ENCODE measurements at regions not wholly inside any gene's neighbourhood (a gene's known extent, or its start where the extent isn't known, plus 50 kb on each side); places are given as distances from the start of the nearest gene placed in this dataset.

DNA sequence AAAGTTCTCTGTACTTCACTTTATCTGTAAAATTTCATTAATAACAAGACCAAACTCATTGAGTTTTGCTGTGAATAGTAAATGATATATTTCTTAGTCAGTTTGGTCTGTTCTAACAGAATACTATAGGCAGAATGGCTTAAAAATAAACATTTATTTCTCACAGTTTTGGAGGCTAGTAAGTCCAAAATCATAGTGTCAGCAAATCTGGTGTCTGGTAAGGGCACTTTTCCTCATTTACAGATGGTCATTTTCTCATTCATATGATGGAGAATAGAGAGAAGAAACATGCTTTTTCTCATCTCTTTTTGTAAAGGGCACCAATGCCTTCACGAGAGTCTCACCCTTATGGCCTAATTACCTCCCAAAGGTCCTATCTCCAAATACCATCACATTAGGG, 415.1 kb downstream of the FAM133A start:
- TF ChIP-seq TCF12 (IDR thresholded peaks at IDR 0.05; ENCODE audit: low read depth) (no peak), CREB1 (IDR thresholded peaks at IDR 0.05; ENCODE audit: low read depth) (no peak), EGR1 (IDR thresholded peaks at IDR 0.05) (no peak), TEAD4 (IDR thresholded peaks at IDR 0.05) (no peak), FOXM1 (IDR thresholded peaks at IDR 0.05; ENCODE audit: borderline replicate concordance, low read depth) (no peak)
- TF ChIP-seq, protein P1, sequence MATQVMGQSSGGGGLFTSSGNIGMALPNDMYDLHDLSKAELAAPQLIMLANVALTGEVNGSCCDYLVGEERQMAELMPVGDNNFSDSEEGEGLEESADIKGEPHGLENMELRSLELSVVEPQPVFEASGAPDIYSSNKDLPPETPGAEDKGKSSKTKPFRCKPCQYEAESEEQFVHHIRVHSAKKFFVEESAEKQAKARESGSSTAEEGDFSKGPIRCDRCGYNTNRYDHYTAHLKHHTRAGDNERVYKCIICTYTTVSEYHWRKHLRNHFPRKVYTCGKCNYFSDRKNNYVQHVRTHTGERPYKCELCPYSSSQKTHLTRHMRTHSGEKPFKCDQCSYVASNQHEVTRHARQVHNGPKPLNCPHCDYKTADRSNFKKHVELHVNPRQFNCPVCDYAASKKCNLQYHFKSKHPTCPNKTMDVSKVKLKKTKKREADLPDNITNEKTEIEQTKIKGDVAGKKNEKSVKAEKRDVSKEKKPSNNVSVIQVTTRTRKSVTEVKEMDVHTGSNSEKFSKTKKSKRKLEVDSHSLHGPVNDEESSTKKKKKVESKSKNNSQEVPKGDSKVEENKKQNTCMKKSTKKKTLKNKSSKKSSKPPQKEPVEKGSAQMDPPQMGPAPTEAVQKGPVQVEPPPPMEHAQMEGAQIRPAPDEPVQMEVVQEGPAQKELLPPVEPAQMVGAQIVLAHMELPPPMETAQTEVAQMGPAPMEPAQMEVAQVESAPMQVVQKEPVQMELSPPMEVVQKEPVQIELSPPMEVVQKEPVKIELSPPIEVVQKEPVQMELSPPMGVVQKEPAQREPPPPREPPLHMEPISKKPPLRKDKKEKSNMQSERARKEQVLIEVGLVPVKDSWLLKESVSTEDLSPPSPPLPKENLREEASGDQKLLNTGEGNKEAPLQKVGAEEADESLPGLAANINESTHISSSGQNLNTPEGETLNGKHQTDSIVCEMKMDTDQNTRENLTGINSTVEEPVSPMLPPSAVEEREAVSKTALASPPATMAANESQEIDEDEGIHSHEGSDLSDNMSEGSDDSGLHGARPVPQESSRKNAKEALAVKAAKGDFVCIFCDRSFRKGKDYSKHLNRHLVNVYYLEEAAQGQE (IDR thresholded peaks at IDR 0.05; ENCODE audit: low read depth): no peak

DNA sequence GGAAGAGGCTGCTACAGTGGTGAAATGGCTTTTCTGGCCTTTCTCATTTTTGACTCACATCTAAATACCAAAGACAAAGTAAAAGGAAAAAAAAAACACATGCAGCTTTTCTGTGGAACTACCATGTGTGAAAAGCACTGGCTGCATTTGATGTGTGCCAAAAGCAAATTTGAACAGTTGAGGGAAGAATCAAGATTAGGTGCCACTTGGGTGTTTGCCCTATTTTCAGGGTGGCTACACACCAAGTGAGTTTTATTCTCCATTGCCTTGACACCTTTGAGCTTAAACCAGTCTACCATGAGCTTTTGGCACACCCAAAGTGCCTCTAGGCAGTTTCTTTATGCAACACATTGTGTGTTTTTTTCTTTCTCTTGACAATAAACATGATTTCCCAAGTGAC, 423.9 kb downstream of the FAM133A start:
- no peak for TF ChIP-seq TAF1 (IDR thresholded peaks at IDR 0.05; ENCODE audit: low read depth)
- TF ChIP-seq CEBPB (IDR thresholded peaks at IDR 0.05): no peak
- TF ChIP-seq EGR1 (IDR thresholded peaks at IDR 0.05): no peak
- no peak for TF ChIP-seq CREB1 (IDR thresholded peaks at IDR 0.05; ENCODE audit: low read depth)
- no peak for TF ChIP-seq NFIC (IDR thresholded peaks at IDR 0.05)
- no peak for TF ChIP-seq FOXM1 (IDR thresholded peaks at IDR 0.05; ENCODE audit: borderline replicate concordance, low read depth)
- TF ChIP-seq TCF12 (IDR thresholded peaks at IDR 0.05; ENCODE audit: low read depth): no peak
- TF ChIP-seq, protein P2, sequence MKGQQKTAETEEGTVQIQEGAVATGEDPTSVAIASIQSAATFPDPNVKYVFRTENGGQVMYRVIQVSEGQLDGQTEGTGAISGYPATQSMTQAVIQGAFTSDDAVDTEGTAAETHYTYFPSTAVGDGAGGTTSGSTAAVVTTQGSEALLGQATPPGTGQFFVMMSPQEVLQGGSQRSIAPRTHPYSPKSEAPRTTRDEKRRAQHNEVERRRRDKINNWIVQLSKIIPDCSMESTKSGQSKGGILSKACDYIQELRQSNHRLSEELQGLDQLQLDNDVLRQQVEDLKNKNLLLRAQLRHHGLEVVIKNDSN (IDR thresholded peaks at IDR 0.05): no peak
- TF ChIP-seq TEAD4 (IDR thresholded peaks at IDR 0.05): no peak
- no peak for TF ChIP-seq RAD21 (IDR thresholded peaks at IDR 0.05; ENCODE audit: low read depth)
- no peak for TF ChIP-seq ZBTB7A (IDR thresholded peaks at IDR 0.05; ENCODE audit: low read depth)

DNA sequence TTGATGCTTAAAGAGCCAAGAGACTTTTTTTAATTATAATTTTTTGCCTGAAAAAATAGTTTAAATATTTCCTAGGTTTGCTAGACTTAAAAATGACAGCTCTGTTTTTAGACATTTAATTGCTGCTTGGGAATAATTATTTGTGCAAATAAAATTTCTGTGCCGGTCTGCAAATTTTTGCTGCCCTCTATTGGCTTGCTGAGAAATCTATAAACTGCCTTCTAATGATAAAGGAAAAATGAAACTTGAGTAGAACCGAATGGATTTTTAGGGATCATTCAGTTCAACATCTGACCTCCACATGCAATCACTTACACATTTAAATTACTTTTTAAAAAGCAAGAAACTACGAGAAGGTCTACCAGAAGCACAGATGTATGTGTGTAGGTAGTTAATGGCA, 434.0 kb downstream of the FAM133A start:
- TF ChIP-seq YY1 (IDR thresholded peaks at IDR 0.05; ENCODE audit: low read depth) (no peak), ZBTB7A (IDR thresholded peaks at IDR 0.05; ENCODE audit: low read depth) (no peak), FOXM1 (IDR thresholded peaks at IDR 0.05; ENCODE audit: borderline replicate concordance, low read depth) (no peak), CEBPB (IDR thresholded peaks at IDR 0.05) (no peak), EP300 (IDR thresholded peaks at IDR 0.05; ENCODE audit: borderline replicate concordance) (no peak), TAF1 (IDR thresholded peaks at IDR 0.05; ENCODE audit: low read depth) (no peak), EGR1 (IDR thresholded peaks at IDR 0.05) (no peak)
- TF ChIP-seq, protein P3, sequence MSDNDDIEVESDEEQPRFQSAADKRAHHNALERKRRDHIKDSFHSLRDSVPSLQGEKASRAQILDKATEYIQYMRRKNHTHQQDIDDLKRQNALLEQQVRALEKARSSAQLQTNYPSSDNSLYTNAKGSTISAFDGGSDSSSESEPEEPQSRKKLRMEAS (IDR thresholded peaks at IDR 0.05): no peak
- TF ChIP-seq, protein P1 (IDR thresholded peaks at IDR 0.05; ENCODE audit: low read depth): no peak
- TF ChIP-seq, protein P2 (IDR thresholded peaks at IDR 0.05): no peak

DNA sequence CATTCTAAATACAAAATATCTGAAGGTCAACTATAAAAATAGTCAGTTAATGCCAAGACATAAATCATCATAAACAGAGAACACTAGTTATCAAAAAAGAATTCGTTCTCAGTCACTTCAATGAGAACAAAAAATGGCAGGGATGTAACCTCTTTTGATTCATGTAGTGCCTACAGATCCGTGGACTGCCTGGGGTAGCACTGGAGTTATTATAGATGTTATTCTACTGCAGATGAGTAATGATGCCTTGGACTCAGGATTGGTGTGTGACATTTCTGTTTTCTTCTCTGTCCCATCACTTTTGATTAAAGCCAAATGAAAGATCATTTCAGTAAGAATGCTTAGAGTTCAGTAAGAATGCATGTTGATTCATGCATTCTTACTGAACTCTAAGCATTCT, 440.4 kb downstream of the FAM133A start:
- TF ChIP-seq ZBTB7A (IDR thresholded peaks at IDR 0.05; ENCODE audit: low read depth) (no peak), RAD21 (IDR thresholded peaks at IDR 0.05; ENCODE audit: low read depth) (no peak), TCF12 (IDR thresholded peaks at IDR 0.05; ENCODE audit: low read depth) (no peak), YY1 (IDR thresholded peaks at IDR 0.05; ENCODE audit: low read depth) (no peak), EGR1 (IDR thresholded peaks at IDR 0.05) (no peak)
- TF ChIP-seq, protein P3 (IDR thresholded peaks at IDR 0.05): no peak

DNA sequence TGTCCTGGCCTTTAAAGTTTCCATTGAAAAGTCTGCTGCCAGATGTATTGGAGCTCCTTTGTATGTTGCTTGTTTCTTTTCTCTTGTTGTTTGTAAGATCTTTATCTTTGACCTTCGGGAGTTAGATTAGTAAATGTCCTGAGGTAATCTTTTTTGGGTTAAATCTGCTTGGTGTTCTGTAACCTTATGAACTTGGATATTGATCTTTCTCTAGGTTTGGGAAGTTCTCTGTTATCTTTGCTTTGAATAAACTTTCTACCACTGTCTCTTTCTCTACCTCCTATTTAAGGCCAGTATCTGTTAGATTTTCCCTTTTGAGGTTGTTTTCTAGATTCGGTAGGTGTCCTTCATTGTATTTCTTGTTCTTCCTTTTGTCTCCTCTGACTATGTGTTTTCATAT, 447.8 kb downstream of the FAM133A start:
- no peak for TF ChIP-seq EGR1 (IDR thresholded peaks at IDR 0.05)
- no peak for TF ChIP-seq NFIC (IDR thresholded peaks at IDR 0.05)
- TF ChIP-seq TAF1 (IDR thresholded peaks at IDR 0.05; ENCODE audit: low read depth): no peak
- TF ChIP-seq, protein P2 (IDR thresholded peaks at IDR 0.05): no peak
- no peak for TF ChIP-seq CREB1 (IDR thresholded peaks at IDR 0.05; ENCODE audit: low read depth)
- no peak for TF ChIP-seq FOXM1 (IDR thresholded peaks at IDR 0.05; ENCODE audit: borderline replicate concordance, low read depth)

DNA sequence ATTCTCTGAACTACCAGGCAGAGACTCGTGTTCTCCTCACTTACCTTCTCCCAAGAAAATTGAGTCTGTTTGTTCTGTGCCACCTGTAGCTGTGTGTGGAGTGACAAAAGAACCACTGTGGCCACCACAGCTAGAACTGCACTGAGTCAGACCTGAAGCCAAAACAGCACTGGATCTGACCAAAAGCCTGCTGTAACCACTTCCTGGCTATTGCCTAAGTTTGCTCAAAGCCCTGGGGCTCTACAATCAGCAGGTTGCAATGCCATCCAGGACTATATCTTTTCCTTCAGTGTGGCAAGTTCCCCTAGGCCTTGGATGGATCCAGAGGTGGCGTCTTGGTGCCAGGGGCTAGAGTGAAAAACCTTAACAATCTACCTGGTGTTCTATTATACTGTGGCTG, 449.1 kb downstream of the FAM133A start:
- no peak for TF ChIP-seq ZBTB7A (IDR thresholded peaks at IDR 0.05; ENCODE audit: low read depth)
- no peak for TF ChIP-seq NFIC (IDR thresholded peaks at IDR 0.05)
- no peak for TF ChIP-seq RAD21 (IDR thresholded peaks at IDR 0.05; ENCODE audit: low read depth)
- TF ChIP-seq, protein P1 (IDR thresholded peaks at IDR 0.05; ENCODE audit: low read depth): no peak
- no peak for TF ChIP-seq TAF1 (IDR thresholded peaks at IDR 0.05; ENCODE audit: low read depth)
- TF ChIP-seq TCF12 (IDR thresholded peaks at IDR 0.05; ENCODE audit: low read depth): no peak
- TF ChIP-seq, protein P2 (IDR thresholded peaks at IDR 0.05): no peak
- no peak for TF ChIP-seq CREB1 (IDR thresholded peaks at IDR 0.05; ENCODE audit: low read depth)
- TF ChIP-seq YY1 (IDR thresholded peaks at IDR 0.05; ENCODE audit: low read depth): no peak
- TF ChIP-seq FOXM1 (IDR thresholded peaks at IDR 0.05; ENCODE audit: borderline replicate concordance, low read depth): no peak
- no peak for TF ChIP-seq CEBPB (IDR thresholded peaks at IDR 0.05)
- TF ChIP-seq, protein P3 (IDR thresholded peaks at IDR 0.05): no peak
- TF ChIP-seq EGR1 (IDR thresholded peaks at IDR 0.05): no peak
- TF ChIP-seq EP300 (IDR thresholded peaks at IDR 0.05; ENCODE audit: borderline replicate concordance): no peak
- TF ChIP-seq TEAD4 (IDR thresholded peaks at IDR 0.05): no peak
